ENCODE measurements at regions not wholly inside any gene's neighbourhood (a gene's known extent, or its start where the extent isn't known, plus 50 kb on each side); places are given as distances from the start of the nearest gene placed in this dataset.

GRCh38 chr6:128736780-128737179 lies 146.2 kb upstream of the LAMA2 start:
- Histone ChIP-seq H3K36me3 (ENCODE audit: control insufficient read depth, insufficient read depth, low read length, severe bottlenecking) (no peaks in the 10 kb centered on the region), H3K27me3 (replicated peaks; ENCODE audit: control insufficient read depth, insufficient read depth, low read length) (no peaks in the 10 kb centered on the region), H3K4me3 (ENCODE audit: low read length) (no peak overlapping the region), H3K9ac (ENCODE audit: low read length) (no peak overlapping the region), H3K4me1 (ENCODE audit: control insufficient read depth, insufficient read depth, low read length) (peaks cover 6% of the 10 kb centered on the region), H3K9me3 (ENCODE audit: control insufficient read depth, low read length) (no peaks in the 10 kb centered on the region)
- no peak for DNase-seq (ENCODE audit: low read depth)

GRCh38 chr6:128731249-128732165 lies 151.4 kb upstream of the LAMA2 start:
- peak; percentile 65 for DNase-seq (ENCODE audit: low read depth)
- Histone ChIP-seq H3K27me3 (replicated peaks; ENCODE audit: control insufficient read depth, insufficient read depth, low read length) (no peaks in the 10 kb centered on the region), H3K9me3 (ENCODE audit: control insufficient read depth, low read length) (no peaks in the 10 kb centered on the region), H3K4me3 (ENCODE audit: low read length) (peak overlapping the region; percentile 15), H3K4me1 (ENCODE audit: control insufficient read depth, insufficient read depth, low read length) (peaks cover 19% of the 10 kb centered on the region), H3K36me3 (ENCODE audit: control insufficient read depth, insufficient read depth, low read length, severe bottlenecking) (no peaks in the 10 kb centered on the region), H3K9ac (ENCODE audit: low read length) (peak overlapping the region; percentile 64)

- H3K4me1 ChIP-seq (ENCODE audit: control insufficient read depth, insufficient read depth, low read length): peaks cover 23% of the 10 kb centered on the region
- DNase-seq (ENCODE audit: low read depth): no peak
- no peak overlapping the region for H3K9ac ChIP-seq (ENCODE audit: low read length)
- no peaks in the 10 kb centered on the region for H3K36me3 ChIP-seq (ENCODE audit: control insufficient read depth, insufficient read depth, low read length, severe bottlenecking)
- no peaks in the 10 kb centered on the region for H3K9me3 ChIP-seq (ENCODE audit: control insufficient read depth, low read length)
- H3K27me3 ChIP-seq (replicated peaks; ENCODE audit: control insufficient read depth, insufficient read depth, low read length): no peaks in the 10 kb centered on the region
- H3K4me3 ChIP-seq (ENCODE audit: low read length): no peak overlapping the region
Observed at GRCh38 chr6:128727500-128727899, 155.4 kb upstream of the LAMA2 start.

GRCh38 chr6:128725271-128726233 lies 157.4 kb upstream of the LAMA2 start:
- H3K4me1 ChIP-seq (ENCODE audit: control insufficient read depth, insufficient read depth, low read length): peaks cover 5% of the 10 kb centered on the region
- H3K27me3 ChIP-seq (replicated peaks; ENCODE audit: control insufficient read depth, insufficient read depth, low read length): no peaks in the 10 kb centered on the region
- no peak overlapping the region for H3K4me3 ChIP-seq (ENCODE audit: low read length)
- DNase-seq (ENCODE audit: low read depth): peak; percentile 81
- H3K36me3 ChIP-seq (ENCODE audit: control insufficient read depth, insufficient read depth, low read length, severe bottlenecking): no peaks in the 10 kb centered on the region
- no peaks in the 10 kb centered on the region for H3K9me3 ChIP-seq (ENCODE audit: control insufficient read depth, low read length)
- H3K9ac ChIP-seq (ENCODE audit: low read length): no peak overlapping the region

GRCh38 chr6:128724738-128725137 lies 158.2 kb upstream of the LAMA2 start:
- H3K4me3 ChIP-seq (ENCODE audit: low read length): no peak overlapping the region
- DNase-seq (ENCODE audit: low read depth): no peak
- no peak overlapping the region for H3K9ac ChIP-seq (ENCODE audit: low read length)
- H3K27me3 ChIP-seq (replicated peaks; ENCODE audit: control insufficient read depth, insufficient read depth, low read length): no peaks in the 10 kb centered on the region
- no peaks in the 10 kb centered on the region for H3K9me3 ChIP-seq (ENCODE audit: control insufficient read depth, low read length)
- H3K36me3 ChIP-seq (ENCODE audit: control insufficient read depth, insufficient read depth, low read length, severe bottlenecking): no peaks in the 10 kb centered on the region
- H3K4me1 ChIP-seq (ENCODE audit: control insufficient read depth, insufficient read depth, low read length): peaks cover 4% of the 10 kb centered on the region

- H3K36me3 ChIP-seq (ENCODE audit: control insufficient read depth, insufficient read depth, low read length, severe bottlenecking): no peaks in the 10 kb centered on the region
- H3K9me3 ChIP-seq (ENCODE audit: control insufficient read depth, low read length): no peaks in the 10 kb centered on the region
- no peak for DNase-seq (ENCODE audit: low read depth)
- no peak overlapping the region for H3K4me3 ChIP-seq (ENCODE audit: low read length)
- no peak overlapping the region for H3K9ac ChIP-seq (ENCODE audit: low read length)
- no peaks in the 10 kb centered on the region for H3K27me3 ChIP-seq (replicated peaks; ENCODE audit: control insufficient read depth, insufficient read depth, low read length)
- peaks cover 4% of the 10 kb centered on the region for H3K4me1 ChIP-seq (ENCODE audit: control insufficient read depth, insufficient read depth, low read length)
Observed at GRCh38 chr6:128723667-128724066, 159.3 kb upstream of the LAMA2 start.

GRCh38 chr6:128720891-128721290 lies 162.0 kb upstream of the LAMA2 start:
- H3K9me3 ChIP-seq (ENCODE audit: control insufficient read depth, low read length): no peaks in the 10 kb centered on the region
- H3K4me3 ChIP-seq (ENCODE audit: low read length): no peak overlapping the region
- no peaks in the 10 kb centered on the region for H3K27me3 ChIP-seq (replicated peaks; ENCODE audit: control insufficient read depth, insufficient read depth, low read length)
- H3K36me3 ChIP-seq (ENCODE audit: control insufficient read depth, insufficient read depth, low read length, severe bottlenecking): no peaks in the 10 kb centered on the region
- H3K9ac ChIP-seq (ENCODE audit: low read length): no peak overlapping the region
- H3K4me1 ChIP-seq (ENCODE audit: control insufficient read depth, insufficient read depth, low read length): peaks cover 2% of the 10 kb centered on the region
- DNase-seq (ENCODE audit: low read depth): no peak

GRCh38 chr6:128719786-128720185 lies 163.2 kb upstream of the LAMA2 start:
- no peak overlapping the region for H3K4me3 ChIP-seq (ENCODE audit: low read length)
- no peak for DNase-seq (ENCODE audit: low read depth)
- H3K36me3 ChIP-seq (ENCODE audit: control insufficient read depth, insufficient read depth, low read length, severe bottlenecking): no peaks in the 10 kb centered on the region
- H3K27me3 ChIP-seq (replicated peaks; ENCODE audit: control insufficient read depth, insufficient read depth, low read length): no peaks in the 10 kb centered on the region
- H3K4me1 ChIP-seq (ENCODE audit: control insufficient read depth, insufficient read depth, low read length): peaks cover 8% of the 10 kb centered on the region
- H3K9me3 ChIP-seq (ENCODE audit: control insufficient read depth, low read length): no peaks in the 10 kb centered on the region
- H3K9ac ChIP-seq (ENCODE audit: low read length): no peak overlapping the region

- no peaks in the 10 kb centered on the region for H3K27me3 ChIP-seq (replicated peaks; ENCODE audit: control insufficient read depth, insufficient read depth, low read length)
Observed at GRCh38 chr6:128713461-128713860, 169.5 kb upstream of the LAMA2 start.

GRCh38 chr6:128712898-128713297 lies 170.0 kb upstream of the LAMA2 start:
- H3K4me1 ChIP-seq (ENCODE audit: control insufficient read depth, insufficient read depth, low read length): peaks cover 17% of the 10 kb centered on the region
- no peaks in the 10 kb centered on the region for H3K27me3 ChIP-seq (replicated peaks; ENCODE audit: control insufficient read depth, insufficient read depth, low read length)
- H3K9ac ChIP-seq (ENCODE audit: low read length): no peak overlapping the region
- no peak overlapping the region for H3K4me3 ChIP-seq (ENCODE audit: low read length)
- no peaks in the 10 kb centered on the region for H3K9me3 ChIP-seq (ENCODE audit: control insufficient read depth, low read length)
- H3K36me3 ChIP-seq (ENCODE audit: control insufficient read depth, insufficient read depth, low read length, severe bottlenecking): no peaks in the 10 kb centered on the region
- DNase-seq (ENCODE audit: low read depth): peak; percentile 11

More at GRCh38 chr6:128713461-128713860, 169.5 kb upstream of the LAMA2 start:
- H3K4me1 ChIP-seq (ENCODE audit: control insufficient read depth, insufficient read depth, low read length): peaks cover 17% of the 10 kb centered on the region
- H3K9ac ChIP-seq (ENCODE audit: low read length): no peak overlapping the region
- H3K36me3 ChIP-seq (ENCODE audit: control insufficient read depth, insufficient read depth, low read length, severe bottlenecking): no peaks in the 10 kb centered on the region
- no peak overlapping the region for H3K4me3 ChIP-seq (ENCODE audit: low read length)
- H3K9me3 ChIP-seq (ENCODE audit: control insufficient read depth, low read length): no peaks in the 10 kb centered on the region
- DNase-seq (ENCODE audit: low read depth): peak; percentile 50

GRCh38 chr6:128711149-128711548 lies 171.8 kb upstream of the LAMA2 start:
- Histone ChIP-seq H3K27me3 (replicated peaks; ENCODE audit: control insufficient read depth, insufficient read depth, low read length) (no peaks in the 10 kb centered on the region), H3K36me3 (ENCODE audit: control insufficient read depth, insufficient read depth, low read length, severe bottlenecking) (no peaks in the 10 kb centered on the region), H3K4me3 (ENCODE audit: low read length) (no peak overlapping the region), H3K4me1 (ENCODE audit: control insufficient read depth, insufficient read depth, low read length) (peaks cover 17% of the 10 kb centered on the region), H3K9me3 (ENCODE audit: control insufficient read depth, low read length) (no peaks in the 10 kb centered on the region), H3K9ac (ENCODE audit: low read length) (no peak overlapping the region)
- DNase-seq (ENCODE audit: low read depth): no peak
